Omental fat pad (tissue), 3 donors: ENCODE measurements at regions not wholly inside any gene's neighbourhood (a gene's known extent, or its start where the extent isn't known, plus 50 kb on each side); places are given as distances from the start of the nearest gene placed in this dataset.

Source experiments
- ATAC-seq: fragments of 150-250 bp; one replicate; pipeline ENCODE4 v1.9.1; 2016; ENCODE audit warnings: mild to moderate bottlenecking, moderate library complexity; ENCODE audit not compliant: low FRiP score
- DNase-seq: peaks from one replicate; pipeline ENCODE4 v3.0.0-alpha.2; 2019; ENCODE audit warnings: low spot score
- TF ChIP-seq, protein P1 (sequence below), 3 donors: fragments of 450-650 bp; IDR thresholded peaks; one replicate each; pipeline ENCODE4 v1.5.1; 2016 to 2017; ENCODE audit warnings: antibody characterized with exemption in 3 of 3, mild to moderate bottlenecking in 3 of 3, moderate library complexity in 2 of 3

DNA sequence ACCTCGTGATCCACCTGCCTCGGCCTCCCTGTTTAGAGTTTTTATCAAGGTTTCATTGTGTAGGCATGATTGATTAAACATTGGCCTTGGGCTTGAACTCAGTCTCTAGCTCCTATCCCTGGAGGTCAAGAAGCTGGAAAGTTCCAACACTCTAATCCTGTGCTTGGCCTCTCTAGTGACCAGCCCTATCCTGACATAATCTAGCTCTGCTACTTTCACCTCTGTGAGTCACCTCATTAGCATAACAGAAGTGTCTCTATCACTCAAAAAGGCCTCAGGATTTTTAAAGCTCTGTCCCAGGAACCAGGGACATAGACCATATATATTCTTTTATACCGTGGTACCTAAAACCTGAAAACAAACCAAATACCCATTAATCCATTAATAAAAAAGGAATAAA lies 377.5 kb downstream of the CENPC start:
- ATAC-seq (no peak), DNase-seq (no peak)
- TF ChIP-seq, protein P1, sequence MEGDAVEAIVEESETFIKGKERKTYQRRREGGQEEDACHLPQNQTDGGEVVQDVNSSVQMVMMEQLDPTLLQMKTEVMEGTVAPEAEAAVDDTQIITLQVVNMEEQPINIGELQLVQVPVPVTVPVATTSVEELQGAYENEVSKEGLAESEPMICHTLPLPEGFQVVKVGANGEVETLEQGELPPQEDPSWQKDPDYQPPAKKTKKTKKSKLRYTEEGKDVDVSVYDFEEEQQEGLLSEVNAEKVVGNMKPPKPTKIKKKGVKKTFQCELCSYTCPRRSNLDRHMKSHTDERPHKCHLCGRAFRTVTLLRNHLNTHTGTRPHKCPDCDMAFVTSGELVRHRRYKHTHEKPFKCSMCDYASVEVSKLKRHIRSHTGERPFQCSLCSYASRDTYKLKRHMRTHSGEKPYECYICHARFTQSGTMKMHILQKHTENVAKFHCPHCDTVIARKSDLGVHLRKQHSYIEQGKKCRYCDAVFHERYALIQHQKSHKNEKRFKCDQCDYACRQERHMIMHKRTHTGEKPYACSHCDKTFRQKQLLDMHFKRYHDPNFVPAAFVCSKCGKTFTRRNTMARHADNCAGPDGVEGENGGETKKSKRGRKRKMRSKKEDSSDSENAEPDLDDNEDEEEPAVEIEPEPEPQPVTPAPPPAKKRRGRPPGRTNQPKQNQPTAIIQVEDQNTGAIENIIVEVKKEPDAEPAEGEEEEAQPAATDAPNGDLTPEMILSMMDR (IDR thresholded peaks at IDR 0.05) = no peak

DNA sequence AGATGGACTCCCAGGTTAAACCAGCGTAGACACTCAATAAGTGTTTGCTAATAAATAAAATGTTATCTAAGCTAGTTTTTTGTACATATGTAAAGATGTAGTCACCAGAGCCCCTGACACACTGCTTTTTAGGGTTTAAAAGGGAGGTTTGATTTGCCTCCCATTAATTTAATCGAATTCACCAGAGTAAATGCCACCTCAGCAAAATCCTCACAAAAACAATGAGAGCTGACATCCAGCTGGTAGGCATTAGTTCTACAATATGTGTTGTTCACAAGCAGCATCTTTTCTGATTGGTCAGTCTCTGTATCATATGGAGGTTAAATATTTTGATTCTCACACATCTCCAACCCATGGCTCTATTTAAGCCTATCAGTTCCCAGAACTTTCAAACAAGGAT lies 382.6 kb downstream of the CENPC start:
- no peak for DNase-seq
- no peak for ATAC-seq
- TF ChIP-seq, protein P1 (IDR thresholded peaks at IDR 0.05) = no peak

DNA sequence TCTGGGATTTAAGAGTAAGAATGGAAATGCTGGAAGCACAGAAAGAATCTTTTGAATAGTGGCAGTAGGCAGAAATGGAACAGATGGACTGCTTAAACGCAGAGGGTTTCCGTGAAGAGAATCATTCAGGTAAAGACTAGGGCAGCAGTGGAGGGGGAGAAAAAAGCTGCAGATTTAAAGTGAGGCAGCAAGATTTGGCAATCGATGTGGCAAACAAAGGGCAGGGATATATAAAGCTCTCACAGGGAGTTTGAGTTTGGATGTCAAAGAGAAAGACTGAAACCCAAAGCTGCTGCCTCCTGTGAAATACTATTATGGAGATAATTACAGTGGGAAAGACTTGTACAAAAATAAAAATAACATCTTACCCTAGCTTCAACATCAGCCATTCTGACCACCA lies 384.0 kb downstream of the CENPC start:
- TF ChIP-seq, protein P1 (IDR thresholded peaks at IDR 0.05) = no peak
- DNase-seq (no peak), ATAC-seq (no peak)

DNA sequence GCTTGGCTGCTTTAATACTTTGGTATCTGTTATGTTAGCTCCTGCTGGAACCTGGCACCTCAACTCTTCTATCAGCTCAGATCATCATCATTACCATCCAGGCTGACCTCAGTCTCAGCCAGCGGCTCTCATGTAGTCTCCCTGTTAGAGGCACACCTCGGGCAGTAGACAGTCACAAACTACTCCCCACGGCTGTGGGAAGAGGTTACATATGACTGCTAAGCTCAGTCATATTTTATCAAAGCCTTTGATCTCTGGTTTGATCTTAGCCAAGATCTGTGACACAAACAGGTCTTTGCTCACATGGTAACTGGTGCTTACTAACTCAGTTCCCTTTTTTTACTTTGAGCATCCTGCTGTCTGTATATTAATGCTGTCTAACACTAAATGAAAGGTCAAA lies 384.9 kb downstream of the CENPC start:
- DNase-seq (no peak), ATAC-seq (no peak)
- TF ChIP-seq, protein P1 (IDR thresholded peaks at IDR 0.05) = no peak

DNA sequence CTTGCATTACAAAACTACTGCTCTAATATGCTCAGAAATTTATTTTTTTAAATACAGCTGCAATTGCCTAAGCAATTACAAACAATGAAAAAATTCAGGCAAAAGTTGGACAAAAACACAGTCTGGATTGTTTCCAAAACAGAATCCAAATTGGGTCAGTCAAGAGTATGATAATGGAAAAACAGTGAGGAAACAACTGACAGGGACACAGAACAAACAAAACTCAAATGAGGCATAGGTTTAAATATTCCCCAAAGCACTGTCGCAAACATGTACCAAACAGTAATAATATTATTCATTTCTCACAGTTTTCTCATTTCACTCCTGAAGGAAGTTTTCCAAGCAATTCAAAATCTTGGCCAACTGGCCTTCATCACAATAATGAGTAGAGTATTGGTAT lies 386.6 kb downstream of the CENPC start:
- DNase-seq (no peak), ATAC-seq (no peak)
- TF ChIP-seq, protein P1 (IDR thresholded peaks at IDR 0.05) = no peak

DNA sequence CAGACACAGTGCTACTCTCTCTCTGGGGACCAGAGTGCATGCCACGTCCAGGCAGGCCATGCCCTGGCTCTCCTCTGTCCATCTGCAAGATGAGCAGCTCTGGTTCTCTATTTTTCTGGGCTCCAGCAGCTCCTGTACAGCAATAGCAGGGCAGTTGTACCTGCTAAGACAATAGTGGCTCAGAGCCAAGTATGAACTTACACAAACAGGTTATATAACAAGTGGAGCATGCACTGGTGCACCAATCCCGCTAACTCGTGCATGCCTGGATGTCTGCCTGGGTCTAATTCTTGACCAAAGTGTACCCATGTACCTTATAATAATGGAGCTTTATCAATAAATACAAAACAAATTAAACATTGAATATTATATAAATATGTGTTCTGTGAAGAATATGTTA lies 392.3 kb downstream of the CENPC start:
- TF ChIP-seq, protein P1 (IDR thresholded peaks at IDR 0.05) = no peak
- ATAC-seq (no peak), DNase-seq (no peak)

DNA sequence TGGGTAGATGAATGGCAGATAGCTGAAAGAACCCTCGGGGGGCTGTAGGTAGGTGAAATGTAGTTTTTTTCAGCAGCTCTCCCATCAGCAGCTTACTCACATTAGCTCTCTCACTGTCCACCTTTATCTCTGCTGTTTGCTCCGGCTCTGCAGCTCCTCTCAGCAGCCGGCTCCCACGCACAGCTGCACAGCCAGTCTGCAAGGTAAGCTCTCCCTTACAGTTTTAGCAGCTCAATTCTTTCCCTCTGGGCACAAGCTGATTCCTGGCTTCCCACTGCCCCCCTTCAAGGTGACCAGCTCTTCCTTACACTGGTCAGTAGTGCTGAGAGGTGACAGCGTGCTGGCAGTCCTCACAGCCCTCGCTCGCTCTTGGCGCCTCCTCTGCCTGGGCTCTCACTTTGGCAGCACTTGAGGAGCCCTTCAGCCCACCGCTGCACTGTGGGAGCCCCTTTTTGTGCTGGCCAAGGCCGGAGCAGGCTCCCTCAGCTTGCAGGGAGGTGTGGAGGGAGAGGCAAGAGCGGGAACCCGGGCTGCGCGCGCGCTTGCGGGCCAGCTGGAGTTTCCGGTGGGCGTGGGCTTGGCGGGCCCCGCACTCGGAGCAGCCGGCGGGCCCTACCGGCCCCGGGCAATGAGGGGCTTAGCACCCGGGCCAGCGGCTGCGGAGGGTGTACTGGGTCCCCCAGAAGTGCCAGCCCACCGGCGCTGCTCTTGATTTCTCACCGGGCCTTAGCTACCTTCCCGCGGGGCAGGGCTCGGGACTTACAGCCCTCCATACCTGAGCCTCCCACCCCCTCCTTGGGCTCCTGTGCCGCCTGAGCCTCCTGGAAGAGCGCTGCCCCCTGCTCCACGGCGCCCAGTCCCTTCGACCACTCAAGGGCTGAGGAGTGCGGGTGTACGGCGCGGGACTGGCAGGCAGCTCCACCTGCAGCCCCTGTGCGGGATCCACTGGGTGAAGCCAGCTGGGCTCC lies 393.6 kb downstream of the CENPC start:
- ATAC-seq = no peak
- DNase-seq = no peak
- TF ChIP-seq, protein P1 (IDR thresholded peaks at IDR 0.05) = no peak
